Stimulated activated naive B cell treated with anti-CD40 and anti-IgM and Interleukin-4, amounts not matched to agents 10 μg/mL and 1 μg/mL and 100 μg/mL, for 72 hours (primary cell): ENCODE measurements at regions not wholly inside any gene's neighbourhood (a gene's known extent, or its start where the extent isn't known, plus 50 kb on each side); places are given as distances from the start of the nearest gene placed in this dataset.

Experiments
- ATAC-seq, 2 donors: fragments of 150-1000 bp; cut with Tn5 transposase; replicated peaks; 2 replicates each; pipeline ENCODE4 v1.10.0; 2021; ENCODE audit warnings: moderate library complexity in 1 of 2
- DNase-seq: peaks from one replicate; pipeline ENCODE4 v3.0.0; 2021
- H3K27ac Mint-ChIP-seq: one replicate; pipeline ENCODE4 v1.8.0; 2022; ENCODE audit warnings: mild to moderate bottlenecking, mixed read lengths
- H3K27me3 Mint-ChIP-seq, 2 donors: one replicate each; pipeline ENCODE4 v1.8.0; 2022; ENCODE audit warnings: mixed read lengths in 2 of 2
- H3K36me3 Mint-ChIP-seq, 2 donors: one replicate each; pipeline ENCODE4 v1.8.0; 2022; ENCODE audit warnings: mixed read lengths in 2 of 2, mild to moderate bottlenecking in 1 of 2
- H3K4me1 Mint-ChIP-seq, 2 donors: one replicate each; pipeline ENCODE4 v1.8.0; 2022; ENCODE audit warnings: mixed read lengths in 2 of 2, mild to moderate bottlenecking in 1 of 2
- H3K4me3 Mint-ChIP-seq, 2 donors: one replicate each; pipeline ENCODE4 v1.8.0; 2022; ENCODE audit warnings: mild to moderate bottlenecking in 2 of 2, mixed read lengths in 2 of 2, moderate library complexity in 1 of 2
- H3K9me3 Mint-ChIP-seq, 2 donors: one replicate each; pipeline ENCODE4 v1.8.0; 2022; ENCODE audit warnings: mixed read lengths in 2 of 2, mild to moderate bottlenecking in 1 of 2

DNA sequence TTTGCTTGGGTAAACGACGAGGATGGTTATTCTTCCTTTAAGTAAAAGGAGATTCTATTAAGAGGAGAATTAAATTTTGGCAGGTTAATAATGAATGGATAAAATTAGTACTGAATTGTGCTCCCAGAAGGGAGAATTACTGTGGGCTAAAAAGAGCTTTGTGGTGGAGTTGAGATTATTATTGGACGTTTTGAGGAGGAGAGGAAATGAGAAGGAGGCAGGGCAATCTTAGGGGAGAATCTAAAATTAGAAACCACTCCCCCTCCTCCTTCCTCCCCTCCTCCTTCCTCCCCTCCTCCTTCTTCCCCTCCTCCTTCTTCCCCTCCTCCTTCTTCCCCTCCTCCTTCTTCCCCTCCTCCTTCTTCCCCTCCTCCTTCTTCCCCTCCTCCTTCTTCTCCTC lies 331.8 kb downstream of the PRL start:
- Mint-ChIP-seq H3K27me3 (no peaks in the 10 kb centered on the region), H3K27ac (no peak overlapping the region), H3K36me3 (no peaks in the 10 kb centered on the region), H3K4me1 (peaks cover 10 to 13% of the 10 kb centered on the region in 2 donors), H3K4me3 (no peak overlapping the region), H3K9me3 (no peaks in the 10 kb centered on the region)
- ATAC-seq (no peak), DNase-seq (no peak)

DNA sequence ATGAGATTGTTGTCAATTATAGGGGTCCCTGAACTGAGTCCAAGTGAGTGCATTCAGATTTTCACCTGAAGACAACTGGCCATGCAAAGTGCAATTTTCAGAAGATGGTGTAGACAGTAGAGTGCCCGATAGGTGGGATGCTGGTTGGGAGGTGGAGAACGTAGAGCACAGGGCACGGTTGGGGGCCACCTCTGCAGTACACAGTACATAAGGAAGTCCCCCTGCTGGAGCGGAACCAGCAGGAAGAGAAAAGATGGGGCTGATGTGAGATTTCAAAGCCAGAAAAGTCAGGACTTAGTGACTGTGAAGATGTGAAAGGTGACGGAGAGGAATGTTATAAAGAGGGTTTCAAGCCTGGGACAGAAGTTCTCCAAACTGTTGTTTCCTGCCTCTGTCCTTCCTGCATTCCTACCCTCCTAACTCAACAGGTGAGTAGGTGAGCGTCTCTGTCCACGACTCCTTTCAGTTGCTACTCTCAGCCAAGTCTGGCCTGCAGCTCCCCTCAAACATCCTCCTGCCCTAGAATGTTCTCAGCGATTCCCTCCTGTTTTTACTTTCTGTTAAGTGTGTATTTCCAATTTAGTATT lies 330.8 kb downstream of the PRL start:
- H3K27me3 Mint-ChIP-seq, result no peaks in the 10 kb centered on the region

GRCh38 chr6:21967056-21967974 lies 329.5 kb downstream of the PRL start:
- Mint-ChIP-seq H3K4me3 (no peak overlapping the region), H3K36me3 (no peaks in the 10 kb centered on the region), H3K27me3 (no peaks in the 10 kb centered on the region), H3K4me1 (peaks cover 10 to 13% of the 10 kb centered on the region in 2 donors), H3K9me3 (no peaks in the 10 kb centered on the region), H3K27ac (no peak overlapping the region)
- no peak for ATAC-seq
- no peak for DNase-seq

More for the DNA sequence above, 330.8 kb downstream of the PRL start:
- Mint-ChIP-seq H3K9me3 (no peaks in the 10 kb centered on the region), H3K4me1 (peaks cover 10 to 13% of the 10 kb centered on the region in 2 donors), H3K27ac (no peak overlapping the region), H3K4me3 (no peak overlapping the region), H3K36me3 (no peaks in the 10 kb centered on the region)
- DNase-seq (no peak), ATAC-seq (no peak)

DNA sequence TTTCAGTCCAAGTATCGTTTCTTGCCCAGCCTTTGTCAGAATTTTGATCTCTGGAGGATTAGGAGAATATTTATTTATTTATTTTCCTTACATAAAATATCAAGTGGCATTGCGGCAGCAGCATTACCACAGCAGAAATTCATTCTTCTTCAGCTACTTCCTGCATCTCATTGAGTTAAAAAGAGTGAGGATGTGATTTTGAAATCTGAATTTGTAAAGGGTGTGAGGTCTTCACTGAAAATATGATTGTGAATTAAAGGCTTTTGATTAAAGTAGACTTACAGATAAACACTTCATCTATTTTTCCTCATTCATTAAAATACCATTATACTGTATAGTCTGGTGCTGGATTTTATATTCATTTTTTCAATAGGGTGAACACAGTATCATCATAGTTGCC lies 328.4 kb downstream of the PRL start:
- Mint-ChIP-seq H3K9me3 (peaks cover 0 to 3% of the 10 kb centered on the region in 2 donors), H3K27me3 (no peaks in the 10 kb centered on the region), H3K36me3 (no peaks in the 10 kb centered on the region), H3K27ac (no peak overlapping the region), H3K4me3 (no peak overlapping the region), H3K4me1 (peaks cover 10 to 13% of the 10 kb centered on the region in 2 donors)
- DNase-seq (no peak), ATAC-seq (no peak)

DNA sequence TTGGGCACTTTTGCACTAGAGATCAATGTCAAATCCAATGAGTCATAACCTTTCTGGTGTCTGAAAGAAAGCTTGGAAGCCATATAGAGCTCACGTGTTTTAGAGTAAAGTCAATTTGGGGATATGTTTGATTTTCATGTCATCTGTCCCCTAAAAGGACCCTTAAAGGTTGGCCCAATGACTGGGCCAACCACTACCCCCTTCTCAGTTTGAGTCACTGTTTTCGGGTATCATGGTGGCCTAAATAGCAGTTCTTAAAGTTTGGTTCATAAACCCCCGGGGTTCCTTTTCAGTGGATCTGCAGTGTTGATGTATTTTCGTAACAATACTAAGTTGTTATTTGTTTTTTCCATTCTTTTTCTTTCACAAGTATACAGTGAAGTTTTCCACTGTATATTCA lies 327.6 kb downstream of the PRL start:
- Mint-ChIP-seq H3K36me3 (no peaks in the 10 kb centered on the region), H3K4me3 (no peak overlapping the region), H3K27me3 (no peaks in the 10 kb centered on the region), H3K4me1 (peaks cover 10 to 13% of the 10 kb centered on the region in 2 donors), H3K9me3 (peaks cover 0 to 3% of the 10 kb centered on the region in 2 donors), H3K27ac (no peak overlapping the region)
- DNase-seq (no peak), ATAC-seq (no peak)

GRCh38 chr6:21970569-21971300 lies 326.1 kb downstream of the PRL start:
- peaks cover 5 to 7% of the 10 kb centered on the region in 2 donors for H3K4me1 Mint-ChIP-seq
- no peak overlapping the region for H3K27ac Mint-ChIP-seq
- no peak for DNase-seq
- no peak overlapping the region for H3K4me3 Mint-ChIP-seq
- peaks cover 0 to 7% of the 10 kb centered on the region in 2 donors for H3K9me3 Mint-ChIP-seq
- H3K36me3 Mint-ChIP-seq, result no peaks in the 10 kb centered on the region
- no peak for ATAC-seq
- no peaks in the 10 kb centered on the region for H3K27me3 Mint-ChIP-seq

- Mint-ChIP-seq H3K4me3 (no peak overlapping the region), H3K4me1 (no peaks in the 10 kb centered on the region), H3K27ac (no peak overlapping the region), H3K27me3 (no peaks in the 10 kb centered on the region), H3K9me3 (peaks cover 0 to 7% of the 10 kb centered on the region in 2 donors), H3K36me3 (no peaks in the 10 kb centered on the region)
- ATAC-seq, result no peak
- DNase-seq, result no peak
Observed at GRCh38 chr6:21971541-21971940, 325.3 kb downstream of the PRL start.

- ATAC-seq, result no peak
- H3K27me3 Mint-ChIP-seq, result no peaks in the 10 kb centered on the region
- no peak overlapping the region for H3K27ac Mint-ChIP-seq
- no peaks in the 10 kb centered on the region for H3K36me3 Mint-ChIP-seq
- no peak overlapping the region for H3K4me3 Mint-ChIP-seq
- no peak for DNase-seq
- no peaks in the 10 kb centered on the region for H3K4me1 Mint-ChIP-seq
- H3K9me3 Mint-ChIP-seq, result peaks cover 0 to 7% of the 10 kb centered on the region in 2 donors
Observed at GRCh38 chr6:21972516-21972915, 324.3 kb downstream of the PRL start.

DNA sequence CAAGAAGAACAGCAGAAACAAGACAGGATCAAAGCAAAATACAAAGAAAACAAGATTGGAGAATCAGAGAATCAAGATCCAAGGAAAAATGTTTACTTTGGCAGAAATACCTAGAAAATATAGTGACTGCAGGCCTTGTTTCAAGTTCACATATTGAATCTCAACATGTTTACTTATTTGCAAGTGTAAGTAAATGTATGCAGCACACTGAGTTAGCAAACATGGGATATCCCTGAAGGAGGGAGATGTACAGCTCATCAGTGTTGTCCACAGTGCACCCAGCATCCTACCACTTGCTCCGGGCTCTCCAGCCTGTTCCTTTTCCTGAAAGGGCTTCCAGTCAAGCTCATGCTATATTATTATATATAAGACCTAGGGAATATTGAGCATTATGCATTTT lies 319.5 kb downstream of the PRL start:
- DNase-seq, result no peak
- ATAC-seq, result no peak
- Mint-ChIP-seq H3K9me3 (peaks cover 10 to 17% of the 10 kb centered on the region in 2 donors), H3K4me3 (no peak overlapping the region), H3K36me3 (no peaks in the 10 kb centered on the region), H3K27me3 (peaks cover 0 to 4% of the 10 kb centered on the region in 2 donors), H3K4me1 (no peaks in the 10 kb centered on the region), H3K27ac (no peak overlapping the region)

DNA sequence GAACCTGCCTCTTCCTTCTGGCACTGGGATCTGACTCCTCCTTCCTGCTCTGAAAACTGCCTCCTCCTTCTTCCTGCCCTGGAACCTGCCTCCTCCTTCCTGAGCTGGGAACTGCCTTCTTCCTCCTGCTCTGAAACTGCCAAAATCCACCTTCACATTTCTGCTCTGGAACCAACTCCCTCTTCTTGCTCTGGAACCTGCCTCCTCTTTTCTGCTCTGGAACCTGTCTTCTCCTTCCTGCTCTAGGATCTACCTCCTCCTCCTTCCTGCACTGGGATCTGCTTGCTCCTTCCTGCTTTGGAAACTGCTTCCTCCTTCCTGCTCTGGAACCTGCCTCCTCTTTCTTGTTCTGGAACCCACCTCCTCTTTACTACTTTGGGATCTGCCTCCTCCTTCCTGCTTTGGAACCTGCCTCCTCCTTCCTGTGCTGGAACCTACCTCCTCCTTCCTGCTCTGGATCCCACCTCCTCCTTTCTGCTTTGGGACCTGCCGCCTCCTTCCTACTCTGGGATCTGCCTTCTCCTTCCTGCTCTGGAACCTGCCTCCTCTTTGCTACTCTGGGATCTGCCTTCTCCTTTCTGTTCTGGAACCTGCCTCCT lies 315.5 kb downstream of the PRL start:
- Mint-ChIP-seq H3K27me3 (peaks cover 0 to 4% of the 10 kb centered on the region in 2 donors), H3K36me3 (no peaks in the 10 kb centered on the region), H3K4me1 (peaks cover 0 to 1% of the 10 kb centered on the region in 2 donors), H3K9me3 (peaks cover 10% of the 10 kb centered on the region in 2 donors), H3K4me3 (no peak overlapping the region), H3K27ac (no peak overlapping the region)
- ATAC-seq (no peak), DNase-seq (no peak)

DNA sequence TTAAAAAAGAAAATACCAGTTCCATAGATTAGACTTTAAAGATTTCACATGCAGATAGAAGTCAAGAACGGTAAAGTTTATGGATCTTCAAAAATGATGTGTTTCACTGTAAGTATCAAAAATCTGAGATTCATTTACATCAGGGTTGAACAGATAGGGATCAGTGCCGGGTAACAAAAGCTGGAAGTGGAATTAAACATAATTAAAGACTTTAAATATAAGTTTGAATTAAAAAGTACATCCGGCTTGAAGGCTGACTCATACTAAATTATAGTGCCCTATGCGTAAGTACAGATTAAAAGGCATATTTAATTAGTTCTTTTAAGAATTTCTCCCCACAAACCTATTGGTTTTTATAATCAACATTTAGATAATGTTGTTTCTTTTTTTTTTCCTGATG lies 312.7 kb downstream of the PRL start:
- H3K27ac Mint-ChIP-seq, result no peak overlapping the region
- ATAC-seq, result no peak
- H3K36me3 Mint-ChIP-seq, result no peaks in the 10 kb centered on the region
- H3K9me3 Mint-ChIP-seq, result peaks cover 10% of the 10 kb centered on the region in 2 donors
- peaks cover 7 to 17% of the 10 kb centered on the region in 2 donors for H3K4me1 Mint-ChIP-seq
- DNase-seq, result no peak
- peaks cover 0 to 4% of the 10 kb centered on the region in 2 donors for H3K27me3 Mint-ChIP-seq
- no peak overlapping the region for H3K4me3 Mint-ChIP-seq

DNA sequence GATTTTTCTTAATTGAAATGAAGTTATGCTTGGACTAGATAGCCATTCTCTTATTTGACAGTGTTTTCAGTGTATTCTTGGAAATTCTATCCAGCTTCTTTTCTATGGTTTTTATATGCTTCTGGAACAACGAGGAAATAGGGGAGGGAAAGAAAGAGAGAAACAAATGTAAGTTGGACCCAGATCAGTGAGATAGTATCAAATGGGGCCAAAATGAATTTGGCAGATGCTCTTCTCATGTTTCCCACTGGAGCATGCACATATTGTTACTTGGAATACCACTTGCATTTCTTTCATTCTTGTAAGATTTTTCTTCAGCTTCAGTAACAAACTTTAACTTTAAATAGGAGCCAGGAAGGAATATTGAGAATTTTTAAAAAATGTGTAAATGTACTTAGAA lies 312.3 kb downstream of the PRL start:
- no peak for ATAC-seq
- Mint-ChIP-seq H3K27me3 (peaks cover 0 to 4% of the 10 kb centered on the region in 2 donors), H3K9me3 (peaks cover 10% of the 10 kb centered on the region in 2 donors), H3K27ac (no peak overlapping the region), H3K4me1 (peaks cover 7 to 17% of the 10 kb centered on the region in 2 donors), H3K36me3 (no peaks in the 10 kb centered on the region), H3K4me3 (no peak overlapping the region)
- DNase-seq, result no peak

DNA sequence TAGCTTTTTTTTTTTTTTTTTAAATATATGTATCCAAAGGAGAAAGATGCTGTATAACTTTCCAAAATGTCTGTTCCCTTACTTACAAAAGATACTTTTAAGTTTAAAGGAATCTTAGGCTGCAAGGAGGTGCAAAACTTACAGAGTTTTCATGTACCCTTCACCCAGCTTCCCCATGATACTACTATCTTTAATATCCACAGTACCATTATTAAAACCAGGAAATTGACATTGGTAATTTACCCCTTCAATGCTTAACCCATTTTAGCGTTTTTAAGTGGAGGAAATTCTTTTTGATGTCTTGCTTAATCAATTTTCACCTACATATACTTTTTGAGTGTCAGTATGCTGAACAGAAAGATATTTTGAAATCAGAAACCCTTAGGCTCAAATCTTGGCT lies 310.9 kb downstream of the PRL start:
- ATAC-seq, result no peak
- no peak for DNase-seq
- Mint-ChIP-seq H3K27ac (no peak overlapping the region), H3K36me3 (no peaks in the 10 kb centered on the region), H3K27me3 (peaks cover 0 to 4% of the 10 kb centered on the region in 2 donors), H3K4me3 (no peak overlapping the region), H3K9me3 (peaks cover 5 to 8% of the 10 kb centered on the region in 2 donors), H3K4me1 (peaks cover 7 to 17% of the 10 kb centered on the region in 2 donors)

GRCh38 chr6:21986703-21987102 lies 310.1 kb downstream of the PRL start:
- no peak overlapping the region for H3K4me3 Mint-ChIP-seq
- H3K4me1 Mint-ChIP-seq, result peaks cover 7 to 17% of the 10 kb centered on the region in 2 donors
- DNase-seq (no peak), ATAC-seq (no peak)
- no peaks in the 10 kb centered on the region for H3K36me3 Mint-ChIP-seq
- H3K27me3 Mint-ChIP-seq, result peaks cover 0 to 2% of the 10 kb centered on the region in 2 donors
- no peak overlapping the region for H3K27ac Mint-ChIP-seq
- peaks cover under 1 to 2% of the 10 kb centered on the region in 2 donors for H3K9me3 Mint-ChIP-seq
